ENCODE measurements at regions not wholly inside any gene's neighbourhood (a gene's known extent, or its start where the extent isn't known, plus 50 kb on each side); places are given as distances from the start of the nearest gene placed in this dataset.

GRCh38 chr6:27804851-27805250 is 107.3 kb downstream of the OR2B2 start:
- Histone ChIP-seq H3K4me2 (ENCODE audit: insufficient read depth, low read length) (no peak overlapping the region), H3K9ac (replicated peaks; ENCODE audit: extremely low read depth, insufficient read depth, low read length) (no peak overlapping the region), H3K9me1 (replicated peaks; ENCODE audit: control insufficient read depth, extremely low read depth, insufficient read depth, low read length) (no peaks in the 10 kb centered on the region), H4K20me1 (replicated peaks; ENCODE audit: control insufficient read depth, extremely low read depth, insufficient read depth, low read length) (no peaks in the 10 kb centered on the region), H3K27ac (ENCODE audit: insufficient read depth, low read depth, low read length) (no peak overlapping the region), H3K36me3 (ENCODE audit: control insufficient read depth in 2 of 2, extremely low read depth in 1 of 2, insufficient read depth in 2 of 2, low read length in 2 of 2) (no peaks in the 10 kb centered on the region), H3K9me3 (replicated peaks; ENCODE audit: control insufficient read depth, insufficient read depth, low read length) (no peaks in the 10 kb centered on the region), H3K4me1 (ENCODE audit: control insufficient read depth, extremely low read depth, insufficient read depth, low read length) (peaks cover 16% of the 10 kb centered on the region), H3K79me2 (ENCODE audit: control insufficient read depth, insufficient read depth, low read length) (no peaks in the 10 kb centered on the region), H3K4me3 (replicated peaks in 1 of 3; ENCODE audit: insufficient read depth in 1 of 3, low read depth in 1 of 3, low read length in 3 of 3) (no peak overlapping the region), H3K27me3 (ENCODE audit: control insufficient read depth in 2 of 2, insufficient read depth in 2 of 2, low read length in 2 of 2) (no peaks in the 10 kb centered on the region), H2AFZ (ENCODE audit: low read depth, low read length) (no peak overlapping the region)
- CTCF ChIA-PET = no interaction called here
- POLR2A ChIA-PET = no interaction called here
- TF ChIP-seq, protein P1, sequence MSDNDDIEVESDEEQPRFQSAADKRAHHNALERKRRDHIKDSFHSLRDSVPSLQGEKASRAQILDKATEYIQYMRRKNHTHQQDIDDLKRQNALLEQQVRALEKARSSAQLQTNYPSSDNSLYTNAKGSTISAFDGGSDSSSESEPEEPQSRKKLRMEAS (IDR thresholded peaks at IDR 0.05; ENCODE audit: insufficient read depth, insufficient read length) = no peak
- no peak for TF ChIP-seq POLR2A (IDR thresholded peaks at IDR 0.05; ENCODE audit: low read depth, low read length)
- TF ChIP-seq EZH2 (IDR thresholded peaks at IDR 0.05; ENCODE audit: borderline replicate concordance, low read depth, low read length, severe bottlenecking) = no peak
- TF ChIP-seq FOS (IDR thresholded peaks at IDR 0.05; ENCODE audit: borderline replicate concordance, insufficient read depth, low read length) = no peak
- no peak for TF ChIP-seq JUN (IDR thresholded peaks at IDR 0.05; ENCODE audit: borderline replicate concordance, insufficient read depth, insufficient read length, low read depth)
- no peak for TF ChIP-seq MYC (IDR thresholded peaks at IDR 0.05; ENCODE audit: low read depth, low read length)
- TF ChIP-seq CTCF (IDR thresholded peaks at IDR 0.05; ENCODE audit: extremely low read depth in 1 of 2, insufficient read depth in 1 of 2, low read depth in 1 of 2, low read length in 2 of 2) = no peak
- TF ChIP-seq POLR2AphosphoS5 (IDR thresholded peaks at IDR 0.05; ENCODE audit: insufficient read depth, low read depth, low read length) = no peak
- TF ChIP-seq GATA2 (IDR thresholded peaks at IDR 0.05; ENCODE audit: insufficient read depth, insufficient read length, low read depth, low read length) = no peak
- DNase-seq (ENCODE audit: low read depth, low spot score) = no peak
- BruUV-seq (replicated peaks) = no TSS peak
- dilution Hi-C loops (cut with MboI; ENCODE audit: extremely low pct_ligation_motif_present, low sequenced_read_pairs) (no loop called here), intact Hi-C loops (cut with micrococcal nuclease) (no loop called here)
- FAIRE-seq = no peak

Measured in endothelial cell of umbilical vein (primary cell).